Mesenchymal stem cell (in vitro differentiated cells and primary cell): ENCODE measurements at regions not wholly inside any gene's neighbourhood (a gene's known extent, or its start where the extent isn't known, plus 50 kb on each side); places are given as distances from the start of the nearest gene placed in this dataset.

ENCODE experiments used
- DNase-seq: peaks from one replicate; pipeline ENCODE4 v3.0.0-alpha.2; 2013
- H2AFZ ChIP-seq: one replicate; pipeline ENCODE4 v1.6.1; 2013; ENCODE audit warnings: low read depth, mild to moderate bottlenecking, control low read depth, inconsistent platforms, low read length, moderate library complexity
- H2AK5ac ChIP-seq: 2 replicates; pipeline ENCODE4 v1.6.1; 2013; ENCODE audit warnings: low read length, moderate library complexity, mild to moderate bottlenecking, inconsistent platforms; ENCODE audit not compliant: severe bottlenecking
- H2BK120ac ChIP-seq: one replicate; pipeline ENCODE4 v1.6.1; 2013; ENCODE audit warnings: low read depth, mild to moderate bottlenecking, inconsistent platforms, low read length, moderate library complexity
- H2BK12ac ChIP-seq, 2 experiments: one replicate each; pipeline ENCODE4 v1.6.1; 2013; ENCODE audit warnings: inconsistent platforms in 2 of 2, low read length in 2 of 2, mild to moderate bottlenecking in 2 of 2, moderate library complexity in 2 of 2, control low read depth in 1 of 2
- H2BK15ac ChIP-seq: one replicate; pipeline ENCODE4 v1.6.1; 2013; ENCODE audit warnings: mild to moderate bottlenecking, low read depth, inconsistent platforms; ENCODE audit not compliant: poor library complexity, severe bottlenecking
- H2BK5ac ChIP-seq: 2 replicates; pipeline ENCODE4 v1.6.1; 2013; ENCODE audit warnings: low read depth, mild to moderate bottlenecking, low read length, control low read depth, inconsistent platforms; ENCODE audit not compliant: poor library complexity, severe bottlenecking
- H3K14ac ChIP-seq, 2 experiments: one replicate each; pipeline ENCODE4 v1.6.1; 2013; ENCODE audit warnings: inconsistent platforms in 2 of 2, low read length in 2 of 2, control low read depth in 1 of 2, mild to moderate bottlenecking in 1 of 2, moderate library complexity in 1 of 2
- H3K18ac ChIP-seq, 2 experiments: one replicate each; pipeline ENCODE4 v1.6.1; 2013; ENCODE audit warnings: inconsistent platforms in 2 of 2, low read length in 2 of 2, control low read depth in 1 of 2, low read depth in 1 of 2, mild to moderate bottlenecking in 1 of 2
- H3K23ac ChIP-seq, 2 experiments: one replicate each; pipeline ENCODE4 v1.6.1; 2013; ENCODE audit warnings: inconsistent platforms in 2 of 2, low read length in 2 of 2, mild to moderate bottlenecking in 2 of 2, moderate library complexity in 2 of 2, control low read depth in 1 of 2
- H3K27ac ChIP-seq: 2 replicates; pipeline ENCODE4 v1.5.1; 2013; ENCODE audit warnings: mild to moderate bottlenecking, moderate library complexity, low read length, control low read depth, inconsistent platforms; ENCODE audit not compliant: poor library complexity, severe bottlenecking
- H3K27me3 ChIP-seq, 2 experiments: 2 replicates each; pipeline versions ENCODE4 v1.6.1 to v1.7.0; 2013; ENCODE audit warnings: low read length in 2 of 2, mild to moderate bottlenecking in 2 of 2, moderate library complexity in 2 of 2, control low read depth in 1 of 2, inconsistent platforms in 1 of 2; ENCODE audit not compliant: control insufficient read depth in 1 of 2, insufficient read depth in 1 of 2
- H3K36me3 ChIP-seq, 2 experiments: 2 replicates each; pipeline versions ENCODE4 v1.6.1 to v1.7.0; 2013; ENCODE audit warnings: low read length in 2 of 2, control low read depth in 1 of 2, inconsistent platforms in 1 of 2, low read depth in 1 of 2, mild to moderate bottlenecking in 1 of 2; ENCODE audit not compliant: insufficient read depth in 2 of 2, control insufficient read depth in 1 of 2
- H3K4ac ChIP-seq, 2 experiments: one replicate each; pipeline ENCODE4 v1.6.1; 2013; ENCODE audit warnings: inconsistent platforms in 2 of 2, low read length in 2 of 2, mild to moderate bottlenecking in 2 of 2, moderate library complexity in 2 of 2, control low read depth in 1 of 2, low read depth in 1 of 2
- H3K4me1 ChIP-seq: 2 replicates; pipeline ENCODE4 v1.6.1; 2013; ENCODE audit warnings: low read depth, low read length, control low read depth; ENCODE audit not compliant: control insufficient read depth, insufficient read depth
- H3K4me2 ChIP-seq: 2 replicates; pipeline ENCODE4 v1.6.1; 2013; ENCODE audit warnings: low read length, mild to moderate bottlenecking, inconsistent platforms; ENCODE audit not compliant: poor library complexity, severe bottlenecking
- H3K4me3 ChIP-seq, 2 experiments: 2 replicates each; pipeline versions ENCODE4 v1.5.1 to v1.7.0; 2013; ENCODE audit warnings: low read length in 2 of 2, mild to moderate bottlenecking in 2 of 2, control low read depth in 1 of 2, low read depth in 1 of 2; ENCODE audit not compliant: insufficient read depth in 1 of 2
- H3K79me1 ChIP-seq: replicated peaks from 2 replicates; pipeline ENCODE4 v1.6.1; 2013; ENCODE audit warnings: mild to moderate bottlenecking, control low read depth, low read length, inconsistent platforms; ENCODE audit not compliant: poor library complexity, severe bottlenecking
- H3K9ac ChIP-seq: 2 replicates; pipeline ENCODE4 v1.7.0; 2013; ENCODE audit warnings: mild to moderate bottlenecking, low read length, moderate library complexity
- H3K9me3 ChIP-seq: 2 replicates; pipeline ENCODE4 v1.7.0; 2013; ENCODE audit warnings: mild to moderate bottlenecking, low read length; ENCODE audit not compliant: control insufficient read depth
- H4K8ac ChIP-seq: one replicate; pipeline ENCODE4 v1.6.1; 2013; ENCODE audit warnings: inconsistent platforms, mild to moderate bottlenecking, low read length, moderate library complexity
- H4K91ac ChIP-seq: one replicate; pipeline ENCODE4 v1.6.1; 2013; ENCODE audit warnings: mild to moderate bottlenecking, low read length, inconsistent platforms
- WGBS: methylation state at CpG from one replicate; pipeline ENCODE4 v1.1.7; 2013; ENCODE audit warnings: mixed read lengths; 5-methylcytosine and 5-hydroxymethylcytosine counted together

DNA sequence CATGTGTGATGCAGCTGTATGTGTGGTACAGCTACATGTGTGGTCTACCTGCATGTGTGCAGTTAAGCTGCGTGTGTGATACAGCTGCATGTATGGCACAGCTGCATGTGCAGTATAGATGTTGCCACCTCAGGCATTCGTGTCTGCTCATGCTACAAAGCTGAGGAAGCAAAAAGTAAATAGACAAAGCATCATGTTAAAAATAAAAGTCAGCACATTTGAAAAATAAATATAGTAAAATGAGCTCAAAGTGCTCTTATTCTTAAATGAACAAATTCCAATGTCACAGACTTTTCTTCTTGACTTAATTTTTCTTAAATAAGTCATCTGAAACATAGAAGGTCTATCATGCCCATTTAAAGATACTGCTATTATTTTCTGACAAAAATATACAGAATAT lies 519.3 kb upstream of the SOX11 start:
- H3K9me3 ChIP-seq: peaks cover 16% of the 10 kb centered on the region
- no peak overlapping the region for H2BK12ac ChIP-seq
- H2BK120ac ChIP-seq: no peak overlapping the region
- H3K27me3 ChIP-seq: no peaks in the 10 kb centered on the region
- H2AFZ ChIP-seq: no peak overlapping the region
- H3K23ac ChIP-seq: no peak overlapping the region
- H4K8ac ChIP-seq: no peak overlapping the region
- H3K79me1 ChIP-seq: no peaks in the 10 kb centered on the region
- no peak overlapping the region for H2BK5ac ChIP-seq
- DNase-seq: no peak
- H3K14ac ChIP-seq: peak overlapping the region in 1 of 2 experiments; percentile 8
- H3K4me1 ChIP-seq: peaks cover 1% of the 10 kb centered on the region
- H3K27ac ChIP-seq: no peak overlapping the region
- no peak overlapping the region for H2AK5ac ChIP-seq
- H3K18ac ChIP-seq: no peak overlapping the region
- no peak overlapping the region for H3K4me2 ChIP-seq
- H3K36me3 ChIP-seq: no peaks in the 10 kb centered on the region
- no peak overlapping the region for H2BK15ac ChIP-seq
- no peak overlapping the region for H4K91ac ChIP-seq
- WGBS: 85% methylated on average over 1 of the region's 2 CpGs
- no peak overlapping the region for H3K9ac ChIP-seq
- no peak overlapping the region for H3K4ac ChIP-seq
- no peak overlapping the region for H3K4me3 ChIP-seq

DNA sequence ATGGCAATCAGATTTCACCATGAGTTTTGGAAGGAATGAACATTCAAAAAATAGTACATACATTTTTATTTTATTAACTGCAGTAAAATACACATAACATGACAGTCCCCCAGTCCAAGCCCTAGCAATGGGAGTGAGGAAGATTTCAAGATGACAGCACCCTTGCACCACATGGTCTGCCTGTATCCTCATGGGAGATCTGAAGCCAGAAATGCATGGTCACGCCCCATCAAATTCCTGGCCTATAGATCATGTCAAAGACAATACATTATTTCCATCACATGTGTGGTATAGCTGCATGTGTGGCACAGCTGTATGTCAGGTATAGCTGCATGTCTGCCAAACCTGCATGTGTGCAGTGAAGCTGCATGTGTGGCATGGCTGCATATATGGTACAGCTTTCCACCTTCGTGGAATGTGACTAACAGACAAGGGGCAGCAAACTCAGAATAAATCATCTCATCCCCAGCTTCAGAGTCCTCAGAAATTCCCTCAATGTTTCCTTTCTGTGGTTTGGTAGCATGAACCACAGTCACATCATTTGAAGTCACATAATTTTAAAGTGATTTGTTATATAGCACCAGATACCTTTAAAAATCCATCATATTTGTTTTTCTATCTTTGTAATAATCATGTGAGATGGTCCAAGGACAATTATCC lies 518.2 kb upstream of the SOX11 start:
- H3K27ac ChIP-seq: no peak overlapping the region
- H3K4me1 ChIP-seq: peaks cover 1% of the 10 kb centered on the region
- WGBS: 57% methylated on average over 1 of the region's 2 CpGs
- peak overlapping the region in 1 of 2 experiments; percentile 18 for H3K14ac ChIP-seq
- H2BK5ac ChIP-seq: no peak overlapping the region
- H2BK12ac ChIP-seq: no peak overlapping the region
- H2AK5ac ChIP-seq: no peak overlapping the region
- no peak for DNase-seq
- no peak overlapping the region for H4K8ac ChIP-seq
- H3K18ac ChIP-seq: no peak overlapping the region
- H4K91ac ChIP-seq: no peak overlapping the region
- H3K4me3 ChIP-seq: no peak overlapping the region
- H2BK15ac ChIP-seq: no peak overlapping the region
- H3K4ac ChIP-seq: no peak overlapping the region
- no peaks in the 10 kb centered on the region for H3K27me3 ChIP-seq
- H3K79me1 ChIP-seq: no peaks in the 10 kb centered on the region
- peaks cover 11% of the 10 kb centered on the region for H3K9me3 ChIP-seq
- no peak overlapping the region for H3K23ac ChIP-seq
- H3K4me2 ChIP-seq: no peak overlapping the region
- H3K9ac ChIP-seq: no peak overlapping the region
- no peak overlapping the region for H2BK120ac ChIP-seq
- H2AFZ ChIP-seq: peak overlapping the region; percentile 47
- no peaks in the 10 kb centered on the region for H3K36me3 ChIP-seq

DNA sequence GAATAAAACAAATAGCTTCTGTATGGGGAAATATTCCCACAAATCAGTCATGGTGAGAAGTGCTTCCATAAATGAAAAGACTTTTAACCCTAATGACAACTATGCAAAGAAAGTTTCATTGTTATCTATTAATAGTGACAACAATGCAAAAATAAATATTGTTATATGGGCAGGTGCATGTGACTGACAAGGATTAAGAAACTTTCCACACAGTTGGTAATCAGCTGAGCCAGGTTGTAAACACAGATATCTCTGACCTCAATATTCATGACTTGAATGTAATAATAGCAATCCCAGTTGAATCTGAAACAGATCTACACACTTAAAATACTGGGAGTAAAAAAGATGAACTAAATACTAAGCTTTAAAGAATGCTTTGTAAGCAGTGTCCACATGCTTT lies 517.0 kb upstream of the SOX11 start:
- Histone ChIP-seq H3K4me1 (peaks cover 1% of the 10 kb centered on the region), H3K36me3 (no peaks in the 10 kb centered on the region), H4K8ac (no peak overlapping the region), H2BK12ac (no peak overlapping the region), H2BK120ac (no peak overlapping the region), H3K23ac (no peak overlapping the region), H3K4me3 (no peak overlapping the region), H3K79me1 (no peaks in the 10 kb centered on the region), H2AK5ac (no peak overlapping the region), H3K14ac (no peak overlapping the region), H3K9me3 (peaks cover 16% of the 10 kb centered on the region), H2BK5ac (no peak overlapping the region), H3K9ac (no peak overlapping the region), H3K27me3 (no peaks in the 10 kb centered on the region), H3K27ac (no peak overlapping the region), H2BK15ac (no peak overlapping the region), H3K4ac (no peak overlapping the region), H4K91ac (no peak overlapping the region), H2AFZ (no peak overlapping the region), H3K18ac (no peak overlapping the region), H3K4me2 (no peak overlapping the region)
- no peak for DNase-seq

DNA sequence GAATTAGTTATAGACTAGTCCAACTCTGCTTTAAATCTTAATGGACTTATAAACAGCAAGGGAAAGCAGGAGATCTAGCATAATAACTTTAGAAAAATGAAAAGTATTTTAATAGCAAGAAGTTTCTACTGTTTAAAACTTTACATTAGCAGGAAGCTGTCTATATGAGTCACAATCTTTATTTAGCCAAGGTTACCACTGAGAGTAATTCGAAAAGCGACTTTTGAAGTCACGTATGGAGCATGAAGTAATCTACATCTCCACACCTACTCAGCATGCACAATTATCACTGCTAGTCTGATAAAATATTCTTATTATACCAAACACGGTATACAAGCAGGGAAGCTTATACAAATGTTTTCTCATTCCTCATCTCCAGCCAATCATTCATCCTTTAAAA lies 515.4 kb upstream of the SOX11 start:
- Histone ChIP-seq H3K27me3 (no peaks in the 10 kb centered on the region), H3K9ac (no peak overlapping the region), H3K4me1 (peaks cover 1% of the 10 kb centered on the region), H3K36me3 (no peaks in the 10 kb centered on the region), H2AFZ (no peak overlapping the region), H2BK15ac (no peak overlapping the region), H3K27ac (no peak overlapping the region), H3K18ac (no peak overlapping the region), H3K4me2 (no peak overlapping the region), H2BK120ac (no peak overlapping the region), H3K4me3 (no peak overlapping the region), H4K91ac (no peak overlapping the region), H3K14ac (no peak overlapping the region), H3K79me1 (no peaks in the 10 kb centered on the region), H4K8ac (no peak overlapping the region), H3K23ac (no peak overlapping the region), H2BK12ac (no peak overlapping the region), H3K9me3 (peaks cover 21% of the 10 kb centered on the region), H3K4ac (no peak overlapping the region), H2AK5ac (no peak overlapping the region), H2BK5ac (no peak overlapping the region)
- peak; percentile 5 for DNase-seq
- WGBS: 70% methylated on average over 4 of the region's 4 CpGs
